ENCODE measurements at regions not wholly inside any gene's neighbourhood (a gene's known extent, or its start where the extent isn't known, plus 50 kb on each side); places are given as distances from the start of the nearest gene placed in this dataset.
A peak's percentile ranks its signal among the peaks of the same experiment; 100 is the strongest.

- Histone ChIP-seq H3K36me3 (ENCODE audit: control insufficient read depth, insufficient read depth, low read length) (no peaks in the 10 kb centered on the region), H3K9me1 (ENCODE audit: control insufficient read depth, insufficient read depth, low read length) (no peaks in the 10 kb centered on the region), H3K9ac (ENCODE audit: insufficient read depth in 1 of 2, low read depth in 2 of 2, low read length in 2 of 2) (no peak overlapping the region), H2AFZ (ENCODE audit: low read depth, low read length) (no peak overlapping the region), H3K9me3 (replicated peaks; ENCODE audit: control insufficient read depth, insufficient read depth, low read depth, low read length) (no peaks in the 10 kb centered on the region), H4K20me1 (replicated peaks; ENCODE audit: control insufficient read depth, insufficient read depth, low read length) (no peaks in the 10 kb centered on the region), H3K27me3 (ENCODE audit: control insufficient read depth in 2 of 2, insufficient read depth in 2 of 2, low read length in 2 of 2) (no peaks in the 10 kb centered on the region), H3K4me3 (no peak overlapping the region), H3K27ac (ENCODE audit: extremely low read depth, low read depth, low read length) (no peak overlapping the region), H3K4me2 (ENCODE audit: insufficient read depth, low read length) (no peak overlapping the region), H3K4me1 (replicated peaks in 1 of 2; ENCODE audit: control insufficient read depth in 2 of 2, insufficient read depth in 2 of 2, low read length in 2 of 2) (no peaks in the 10 kb centered on the region), H3K79me2 (ENCODE audit: control insufficient read depth, insufficient read depth, low read length) (no peaks in the 10 kb centered on the region)
- ChIA-PET POLR2A (no interaction called here), CTCF (ENCODE audit: low intra/inter-chr PET ratio) (no interaction called here)
- ATAC-seq (no peak), DNase-seq (ENCODE audit: extremely low read depth in 1 of 4, low spot score in 3 of 4) (peak in 1 of 4 experiments; percentile 9), FAIRE-seq (no peak)
- TF ChIP-seq MEIS2 (IDR thresholded peaks at IDR 0.05; ENCODE audit: partially characterized antibody) (peak; percentile 67), SP2 (IDR thresholded peaks at IDR 0.05; ENCODE audit: extremely low read depth, low read depth, low read length, poor library complexity, severe bottlenecking) (no peak), ATF2 (CRISPR knock-in tag; IDR thresholded peaks at IDR 0.05) (no peak), PKNOX1 (IDR thresholded peaks at IDR 0.05) (peak; percentile 73; the same call in 1 of the 2 replicates), PBX2 (CRISPR knock-in tag; IDR thresholded peaks at IDR 0.05; ENCODE audit: low read depth) (no peak), PBX2 (tag; conservative IDR thresholded peaks at IDR 0.05; ENCODE audit: low read depth) (0 out of 2 replicates have a peak, but pooled peaks have one; percentile 41)
- no TSS peak for BruUV-seq (replicated peaks)
- intact Hi-C loops (cut with micrococcal nuclease): no loop called here
- 0% methylated on average over 3 of the region's 3 CpGs for WGBS (ENCODE audit: insufficient coverage, low coverage, missing lambda C conversion rate)
- in situ Hi-C loops (cut with MboI): no loop called here
Observed at GRCh38 chrX:107301253-107301652, 94.8 kb downstream of the DNAAF6 start.

Data from K562 (cell line).